ENCODE measurements at regions not wholly inside any gene's neighbourhood (a gene's known extent, or its start where the extent isn't known, plus 50 kb on each side); places are given as distances from the start of the nearest gene placed in this dataset.

GRCh38 chr11:91810871-91811270 is 413.7 kb upstream of the FAT3 start:
- DNase-seq (ENCODE audit: low spot score): no peak

DNA sequence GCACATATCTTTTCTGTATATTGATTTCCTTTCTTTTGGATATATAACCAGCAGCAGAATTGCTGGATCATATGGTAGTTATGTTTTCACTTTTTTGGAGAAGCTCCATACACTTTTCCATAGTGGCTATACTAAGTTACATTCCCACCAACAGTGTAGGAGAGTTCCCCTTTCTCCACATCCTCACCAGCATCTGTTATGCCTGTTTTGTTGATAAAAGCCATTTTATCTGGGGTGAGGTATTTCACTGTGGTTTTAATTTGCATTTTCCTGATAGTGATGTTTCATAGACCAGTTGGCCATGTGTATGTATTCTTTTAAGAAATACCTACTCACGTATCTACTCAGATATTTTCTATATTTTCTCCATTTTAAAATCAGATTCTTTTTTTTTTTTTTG is 419.3 kb upstream of the FAT3 start:
- DNase-seq (ENCODE audit: low spot score): no peak

- no peak for DNase-seq (ENCODE audit: low spot score)
Measured at GRCh38 chr11:91804042-91804441, 420.6 kb upstream of the FAT3 start.

- DNase-seq (ENCODE audit: low spot score): no peak
Measured at GRCh38 chr11:91802475-91802874, 422.1 kb upstream of the FAT3 start.

GRCh38 chr11:91800208-91800914 is 424.3 kb upstream of the FAT3 start:
- no peak for DNase-seq (ENCODE audit: low spot score)

GRCh38 chr11:91798240-91798639 is 426.4 kb upstream of the FAT3 start:
- DNase-seq (ENCODE audit: low spot score): no peak

DNA sequence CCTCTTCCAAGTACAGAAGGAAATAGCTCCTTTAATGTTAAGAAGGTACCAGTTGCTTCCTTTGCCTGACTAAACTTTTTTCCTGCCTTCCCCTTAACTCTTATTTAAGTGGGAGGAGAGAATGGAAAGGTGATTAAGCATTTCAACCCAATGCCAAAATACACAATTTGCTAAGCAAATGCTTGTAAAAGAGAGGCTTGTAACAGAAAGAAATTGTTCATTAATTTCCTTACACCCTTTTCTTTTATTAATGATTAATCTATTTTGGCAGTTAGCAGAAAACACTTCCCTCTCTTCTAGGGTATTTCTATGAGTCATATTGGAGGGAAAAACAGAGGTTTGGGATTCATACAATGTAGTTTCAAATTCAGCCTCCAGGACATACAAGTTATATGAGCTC is 427.6 kb upstream of the FAT3 start:
- no peak for DNase-seq (ENCODE audit: low spot score)

- DNase-seq (ENCODE audit: low spot score): no peak
Measured at GRCh38 chr11:91795139-91795887, 429.3 kb upstream of the FAT3 start.

DNA sequence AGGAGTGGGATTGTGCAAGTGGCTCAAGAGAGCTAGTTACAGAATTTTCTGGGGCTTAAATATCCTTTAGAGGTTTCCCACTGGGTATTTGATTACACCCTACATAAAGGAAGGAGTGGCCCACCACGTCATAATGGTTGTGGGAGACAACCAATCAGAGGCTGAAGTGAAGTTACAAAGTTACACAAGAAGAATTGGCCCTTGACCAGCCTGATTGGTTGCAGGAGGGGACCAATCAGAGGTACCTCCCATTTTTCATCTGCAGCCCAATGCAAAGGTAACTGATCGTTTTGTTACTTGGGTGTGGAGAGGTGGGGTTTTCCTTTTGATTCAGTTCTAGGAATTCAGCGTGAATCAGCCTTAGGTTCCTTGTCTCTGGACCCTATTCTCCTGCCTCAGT is 430.5 kb upstream of the FAT3 start:
- no peak for DNase-seq (ENCODE audit: low spot score)

- DNase-seq (ENCODE audit: low spot score): no peak
Measured at GRCh38 chr11:91792779-91793262, 431.8 kb upstream of the FAT3 start.

- DNase-seq (ENCODE audit: low spot score): no peak
Measured at GRCh38 chr11:91791171-91791468, 433.5 kb upstream of the FAT3 start.

DNA sequence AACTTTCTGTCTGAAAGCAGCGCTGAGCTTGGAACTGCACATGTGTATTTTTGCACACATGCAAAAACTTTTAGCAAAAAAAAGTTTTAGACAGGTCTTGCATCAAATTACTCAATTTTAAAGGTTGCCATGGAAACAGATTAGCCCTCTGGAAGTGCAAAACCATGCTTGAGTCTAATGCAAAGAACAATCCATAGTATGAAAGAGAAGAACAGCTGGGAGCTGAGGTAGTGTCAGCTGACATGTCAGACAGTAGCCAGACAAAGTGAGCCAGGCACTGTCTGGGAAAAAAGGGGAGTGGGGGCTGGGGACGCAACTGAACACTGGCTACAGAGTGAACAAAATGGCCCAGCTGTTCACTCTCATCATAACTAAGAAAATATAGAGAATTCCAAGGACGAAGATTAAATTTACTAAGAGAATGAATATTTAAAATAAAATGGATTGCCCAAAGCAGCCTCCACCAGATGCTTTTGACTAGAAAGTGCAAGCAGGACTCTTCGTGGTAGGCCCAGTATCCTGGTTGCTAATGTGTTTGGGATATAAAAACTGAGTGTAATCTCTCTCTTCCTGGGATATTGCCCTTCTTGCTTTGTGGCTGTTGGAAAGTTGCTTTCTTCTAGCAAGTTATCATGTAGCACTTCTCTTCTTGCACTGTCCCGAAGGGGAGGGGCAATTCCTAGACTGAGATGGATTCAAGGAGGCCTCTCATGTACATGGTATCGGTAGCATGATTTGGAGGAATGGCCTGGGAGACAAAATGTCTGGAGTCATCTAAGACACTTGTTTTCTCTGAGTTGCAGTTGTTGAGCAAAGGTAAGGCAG is 434.1 kb upstream of the FAT3 start:
- DNase-seq (ENCODE audit: low spot score): no peak

GRCh38 chr11:91788764-91789163 is 435.9 kb upstream of the FAT3 start:
- no peak for DNase-seq (ENCODE audit: low spot score)

DNA sequence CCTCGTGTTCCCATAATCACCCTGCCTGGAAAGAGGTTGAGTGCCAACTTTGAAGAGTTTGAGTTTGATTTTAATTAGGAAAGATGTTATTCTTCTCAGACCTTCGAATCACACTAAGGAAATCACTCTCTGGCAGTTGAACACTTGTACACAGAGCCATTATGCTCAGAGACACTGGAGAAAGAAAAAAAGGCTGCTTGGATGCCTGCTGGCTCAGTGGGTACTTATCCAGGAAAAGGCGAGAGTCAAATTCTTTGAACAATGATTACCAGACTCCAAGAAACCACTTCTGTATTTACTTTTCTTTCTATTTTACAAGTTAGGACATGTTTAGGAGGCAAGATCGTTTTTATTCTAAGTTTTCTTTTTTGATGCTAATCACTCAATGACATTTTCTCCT is 438.5 kb upstream of the FAT3 start:
- DNase-seq (ENCODE audit: low spot score): no peak

DNA sequence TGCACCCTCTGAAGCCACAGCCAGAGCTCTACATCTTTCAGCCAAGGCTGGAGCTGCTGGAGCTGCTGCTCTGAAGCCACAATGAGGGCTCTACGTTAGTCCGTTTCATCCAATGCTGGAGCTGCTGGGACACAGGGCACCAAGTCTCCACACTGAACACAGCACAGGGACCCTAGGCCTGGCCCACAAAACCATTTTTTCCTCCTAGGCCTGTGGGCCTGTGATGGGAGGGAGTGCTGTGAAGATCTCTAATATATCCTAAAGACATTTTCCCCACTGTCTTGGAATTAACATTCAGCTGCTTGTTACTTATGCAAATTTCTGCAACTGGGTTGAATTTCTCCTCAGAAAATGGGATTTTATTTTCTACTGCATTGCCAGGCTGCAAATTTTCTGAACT is 441.4 kb upstream of the FAT3 start:
- DNase-seq (ENCODE audit: low spot score): no peak

DNA sequence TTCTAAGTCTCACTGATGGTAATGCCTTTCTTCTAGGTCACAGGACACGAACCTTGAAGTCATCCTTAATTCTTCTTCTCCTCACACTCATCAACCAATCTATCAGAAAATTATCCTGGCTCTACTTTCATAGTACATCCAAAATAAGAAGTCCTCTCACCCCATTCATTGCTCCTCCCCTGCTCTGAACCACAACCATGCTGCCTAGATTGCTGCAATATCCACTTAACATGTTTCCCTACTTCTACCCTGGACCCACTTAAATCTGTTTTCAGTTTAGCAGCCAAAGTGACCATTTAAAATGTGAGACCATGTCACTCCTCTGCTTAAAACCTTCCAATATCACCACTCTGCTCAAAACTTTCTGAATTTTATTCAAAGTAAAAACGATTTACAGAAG is 445.9 kb upstream of the FAT3 start:
- no peak for DNase-seq (ENCODE audit: low spot score)

GRCh38 chr11:91776655-91777054 is 448.0 kb upstream of the FAT3 start:
- no peak for DNase-seq (ENCODE audit: low spot score)

GRCh38 chr11:91773090-91773489 is 451.5 kb upstream of the FAT3 start:
- no peak for DNase-seq (ENCODE audit: low spot score)

GRCh38 chr11:91771961-91772360 is 452.7 kb upstream of the FAT3 start:
- no peak for DNase-seq (ENCODE audit: low spot score)

GRCh38 chr11:91768783-91769182 is 455.8 kb upstream of the FAT3 start:
- DNase-seq (ENCODE audit: low spot score): no peak

DNA sequence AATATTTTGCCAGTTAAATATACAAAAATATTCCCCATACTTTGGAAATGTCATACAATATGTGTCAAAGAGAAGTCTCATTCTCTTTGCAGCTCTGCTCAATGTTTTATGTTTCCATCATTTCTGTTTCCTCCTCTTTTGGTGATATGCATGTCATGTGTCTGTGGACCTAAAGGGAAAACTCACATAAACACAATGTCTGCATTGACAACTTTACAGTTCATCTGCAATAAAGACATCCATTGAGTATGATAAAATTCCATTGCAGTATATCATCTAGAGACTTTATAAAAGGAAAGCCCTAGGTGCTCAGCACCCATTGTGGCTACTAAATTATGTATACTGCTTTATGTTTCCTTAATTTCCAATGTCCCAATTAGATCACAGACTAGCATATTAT is 461.3 kb upstream of the FAT3 start:
- no peak for DNase-seq (ENCODE audit: low spot score)

DNA sequence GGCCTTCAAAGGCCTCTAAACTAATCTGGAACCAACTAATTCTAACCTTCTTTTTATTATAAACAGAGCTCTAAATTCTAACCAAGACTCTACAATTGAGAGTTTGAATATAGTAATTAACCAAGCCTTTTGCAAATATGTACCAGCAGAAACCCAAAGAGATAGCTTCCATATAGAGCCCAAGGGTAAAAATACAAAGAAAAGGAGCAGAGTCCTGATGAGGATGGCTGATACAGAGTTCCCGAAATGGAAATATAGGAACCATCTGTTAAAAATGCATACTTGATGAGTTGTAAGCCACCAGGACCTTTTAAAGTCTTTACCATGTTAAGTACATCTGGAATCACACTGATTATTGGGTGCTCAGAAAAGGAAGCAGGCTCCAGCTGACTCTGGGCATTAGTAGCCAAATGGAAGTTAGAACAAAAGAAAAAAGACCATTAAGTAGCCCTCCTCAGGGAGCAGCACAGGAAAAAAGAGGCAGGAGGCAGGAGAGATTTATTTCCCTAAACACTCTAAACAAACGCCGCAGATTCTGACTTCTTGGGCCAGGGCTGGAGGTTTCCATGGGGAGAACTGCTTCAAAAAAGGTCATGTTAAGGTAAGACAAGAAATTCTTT is 463.1 kb upstream of the FAT3 start:
- DNase-seq (ENCODE audit: low spot score): no peak
